GM12872 (cell line): ENCODE measurements at regions not wholly inside any gene's neighbourhood (a gene's known extent, or its start where the extent isn't known, plus 50 kb on each side); places are given as distances from the start of the nearest gene placed in this dataset.

Experiments used
- CTCF ChIP-seq: IDR thresholded peaks from 3 replicates; pipeline ENCODE4 v1.5.1; 2011; ENCODE audit warnings: low read depth, mild to moderate bottlenecking, low read length, moderate library complexity; ENCODE audit not compliant: insufficient read depth

GRCh38 chr1:47647327-47647845 is 209.5 kb downstream of the FOXD2 start:
- no peak for TF ChIP-seq CTCF

GRCh38 chr1:47650205-47650604 is 212.4 kb downstream of the FOXD2 start:
- TF ChIP-seq CTCF = no peak

GRCh38 chr1:47650611-47651010 is 212.8 kb downstream of the FOXD2 start:
- no peak for TF ChIP-seq CTCF

GRCh38 chr1:47651311-47652089 is 213.7 kb downstream of the FOXD2 start:
- TF ChIP-seq CTCF = no peak

- TF ChIP-seq CTCF = no peak
Measured at GRCh38 chr1:47655521-47656300, 217.9 kb downstream of the FOXD2 start.

- TF ChIP-seq CTCF = no peak
Measured at GRCh38 chr1:47656719-47657685, 219.2 kb downstream of the FOXD2 start.
